ENCODE measurements at regions not wholly inside any gene's neighbourhood (a gene's known extent, or its start where the extent isn't known, plus 50 kb on each side); places are given as distances from the start of the nearest gene placed in this dataset.

DNA sequence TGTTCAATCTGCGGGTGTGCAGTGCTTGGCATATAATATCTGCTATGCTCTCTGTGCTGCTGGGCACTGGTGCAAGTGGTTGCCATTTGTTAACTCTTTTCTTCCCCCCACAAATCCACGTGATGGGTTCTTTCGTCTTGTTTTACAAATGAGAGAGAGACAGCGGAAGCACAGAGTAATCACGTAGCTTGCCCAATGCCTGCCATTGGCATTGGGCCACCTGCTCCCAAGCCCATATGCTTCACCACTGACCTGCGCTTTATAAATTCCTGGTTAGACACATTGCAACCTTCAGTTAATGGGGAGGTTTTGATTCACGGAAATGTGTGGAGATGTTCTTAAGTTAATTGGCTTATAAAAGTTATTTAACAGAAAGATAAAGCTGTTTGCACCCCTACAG, 194.8 kb upstream of the ADAMTS16 start:
- TF ChIP-seq POLR2A (IDR thresholded peaks at IDR 0.05) (no peak), EP300 (IDR thresholded peaks at IDR 0.05) (no peak)
- TF ChIP-seq, protein P1, sequence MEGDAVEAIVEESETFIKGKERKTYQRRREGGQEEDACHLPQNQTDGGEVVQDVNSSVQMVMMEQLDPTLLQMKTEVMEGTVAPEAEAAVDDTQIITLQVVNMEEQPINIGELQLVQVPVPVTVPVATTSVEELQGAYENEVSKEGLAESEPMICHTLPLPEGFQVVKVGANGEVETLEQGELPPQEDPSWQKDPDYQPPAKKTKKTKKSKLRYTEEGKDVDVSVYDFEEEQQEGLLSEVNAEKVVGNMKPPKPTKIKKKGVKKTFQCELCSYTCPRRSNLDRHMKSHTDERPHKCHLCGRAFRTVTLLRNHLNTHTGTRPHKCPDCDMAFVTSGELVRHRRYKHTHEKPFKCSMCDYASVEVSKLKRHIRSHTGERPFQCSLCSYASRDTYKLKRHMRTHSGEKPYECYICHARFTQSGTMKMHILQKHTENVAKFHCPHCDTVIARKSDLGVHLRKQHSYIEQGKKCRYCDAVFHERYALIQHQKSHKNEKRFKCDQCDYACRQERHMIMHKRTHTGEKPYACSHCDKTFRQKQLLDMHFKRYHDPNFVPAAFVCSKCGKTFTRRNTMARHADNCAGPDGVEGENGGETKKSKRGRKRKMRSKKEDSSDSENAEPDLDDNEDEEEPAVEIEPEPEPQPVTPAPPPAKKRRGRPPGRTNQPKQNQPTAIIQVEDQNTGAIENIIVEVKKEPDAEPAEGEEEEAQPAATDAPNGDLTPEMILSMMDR (IDR thresholded peaks at IDR 0.05): no peak
